H1 (cell line): ENCODE measurements at regions not wholly inside any gene's neighbourhood (a gene's known extent, or its start where the extent isn't known, plus 50 kb on each side); places are given as distances from the start of the nearest gene placed in this dataset.

ENCODE experiments used
- CTCF ChIA-PET: fragments of 300-600 bp; sonication (Branson Sonifier 250); formaldehyde crosslinking; loops from one replicate; lab custom pipeline; 2021; ENCODE audit not compliant: partially characterized antibody; lab: Charles Lee
- POLR2A ChIA-PET: fragments of 300-600 bp; sonication (Branson Sonifier 250); formaldehyde crosslinking; loops from one replicate; lab custom pipeline; 2021; ENCODE audit warnings: inconsistent platforms; ENCODE audit not compliant: partially characterized antibody; lab: Charles Lee
- DNase-seq, 2 experiments: peaks; one replicate each; pipeline versions ENCODE4 v3.0.0 to v3.0.0-alpha.2; 2010 to 2022; ENCODE audit warnings: low spot score in 2 of 2, low read depth in 1 of 2, mixed read lengths in 1 of 2
- FAIRE-seq: peaks from 2 replicates; lab custom pipeline; 2011; peaks lifted over from hg19 to GRCh38; lab: Jason Lieb, UNC
- H2AFZ ChIP-seq: 2 replicates; pipeline ENCODE4 v1.8.1; 2012; ENCODE audit warnings: low read length, inconsistent platforms
- H2AK5ac ChIP-seq: 2 replicates; pipeline ENCODE4 v1.6.1; 2013; ENCODE audit warnings: low read depth, low read length
- H2BK120ac ChIP-seq: replicated peaks from 2 replicates; pipeline ENCODE3; 2013; ENCODE audit warnings: low read depth, low read length, inconsistent platforms
- H2BK12ac ChIP-seq: 2 replicates; pipeline ENCODE4 v1.6.1; 2013; ENCODE audit warnings: low read depth, low read length
- H2BK15ac ChIP-seq: 2 replicates; pipeline ENCODE4 v1.6.1; 2013; ENCODE audit warnings: low read length
- H2BK20ac ChIP-seq: 2 replicates; pipeline ENCODE4 v1.6.1; 2013; ENCODE audit warnings: low read length
- H2BK5ac ChIP-seq: 2 replicates; pipeline ENCODE4 v1.6.1; 2013; ENCODE audit warnings: low read depth, low read length
- H3K14ac ChIP-seq: 2 replicates; pipeline ENCODE4 v1.6.1; 2013; ENCODE audit warnings: inconsistent platforms; ENCODE audit not compliant: insufficient read length
- H3K18ac ChIP-seq: 2 replicates; pipeline ENCODE4 v1.6.1; 2013; ENCODE audit warnings: low read length; ENCODE audit errors: extremely low read depth
- H3K23ac ChIP-seq: 2 replicates; pipeline ENCODE4 v1.6.1; 2013; ENCODE audit warnings: inconsistent platforms; ENCODE audit not compliant: insufficient read length
- H3K23me2 ChIP-seq: 2 replicates; pipeline ENCODE4 v1.6.1; 2013; ENCODE audit warnings: low read depth, low read length
- H3K27ac ChIP-seq: 2 replicates; pipeline ENCODE4 v1.6.1; 2011; ENCODE audit warnings: low read depth, low read length, inconsistent platforms
- H3K27me3 ChIP-seq, 4 experiments: replicated peaks in 1 of 4; 1 replicate in 1 of 4; 2 replicates in 3 of 4; pipeline versions ENCODE4 v1.6.1 to v1.8.1; 2011 to 2013; ENCODE audit warnings: low read length in 3 of 4, mild to moderate bottlenecking in 3 of 4, inconsistent platforms in 2 of 4, mixed read lengths in 2 of 4, moderate library complexity in 1 of 4; ENCODE audit not compliant: control insufficient read depth in 3 of 4, insufficient read depth in 3 of 4; ENCODE audit errors: extremely low read depth in 1 of 4
- H3K36me3 ChIP-seq, 4 experiments: 2 replicates each; pipeline versions ENCODE4 v1.6.1 to v1.8.1; 2011 to 2013; ENCODE audit warnings: mild to moderate bottlenecking in 4 of 4, low read length in 3 of 4, moderate library complexity in 2 of 4, control low read depth in 1 of 4, inconsistent platforms in 1 of 4; ENCODE audit not compliant: insufficient read depth in 4 of 4, control insufficient read depth in 2 of 4
- H3K4ac ChIP-seq: replicated peaks from 2 replicates; pipeline ENCODE3; 2013; ENCODE audit warnings: low read length, low read depth, mixed read lengths, inconsistent platforms; ENCODE audit not compliant: insufficient read length
- H3K4me1 ChIP-seq, 4 experiments: replicated peaks in 1 of 4; 1 replicate in 1 of 4; 2 replicates in 3 of 4; pipeline versions ENCODE4 v1.6.1 to v1.8.1; 2011 to 2013; ENCODE audit warnings: low read length in 3 of 4, inconsistent platforms in 2 of 4, mixed read lengths in 1 of 4; ENCODE audit not compliant: insufficient read depth in 4 of 4, control insufficient read depth in 3 of 4
- H3K4me2 ChIP-seq, 2 experiments: 2 replicates each; pipeline versions ENCODE4 v1.6.1 to v1.8.1; 2011 to 2013; ENCODE audit warnings: low read depth in 2 of 2, low read length in 2 of 2, control low read depth in 1 of 2, inconsistent platforms in 1 of 2, mild to moderate bottlenecking in 1 of 2; ENCODE audit not compliant: insufficient read depth in 1 of 2
- H3K4me3 ChIP-seq, 4 experiments: fragments of 200-600, 300-600 bp in 1 of 4; sonication (generic), shearing (Covaris generic), sonication (Bioruptor Twin) in 1 of 4; 2 replicates each; pipeline versions ENCODE4 v1.5.1 to v1.8.1; 2011 to 2016; ENCODE audit warnings: low read length in 4 of 4, low read depth in 3 of 4, control low read depth in 2 of 4, inconsistent platforms in 2 of 4, mild to moderate bottlenecking in 2 of 4, mixed read lengths in 1 of 4, moderate library complexity in 1 of 4; ENCODE audit not compliant: insufficient read depth in 2 of 4; ENCODE audit errors: extremely low read depth in 1 of 4
- H3K56ac ChIP-seq: replicated peaks from 2 replicates; pipeline ENCODE3; 2013; ENCODE audit warnings: low read depth, mild to moderate bottlenecking, mixed read lengths, low read length, inconsistent platforms; ENCODE audit not compliant: insufficient read length
- H3K79me1 ChIP-seq: 2 replicates; pipeline ENCODE4 v1.6.1; 2013; ENCODE audit warnings: low read depth, low read length, control low read depth
- H3K79me2 ChIP-seq, 2 experiments: 2 replicates each; pipeline versions ENCODE4 v1.6.1 to v1.8.1; 2012 to 2013; ENCODE audit warnings: low read length in 2 of 2, mild to moderate bottlenecking in 2 of 2, inconsistent platforms in 1 of 2; ENCODE audit not compliant: insufficient read depth in 2 of 2, control insufficient read depth in 1 of 2
- H3K9ac ChIP-seq, 4 experiments: replicated peaks in 1 of 4; 1 replicate in 1 of 4; 2 replicates in 3 of 4; pipeline versions ENCODE4 v1.6.1 to v1.8.1; 2011 to 2013; ENCODE audit warnings: low read depth in 3 of 4, low read length in 3 of 4, control low read depth in 2 of 4, mild to moderate bottlenecking in 2 of 4, moderate library complexity in 2 of 4, inconsistent platforms in 1 of 4; ENCODE audit errors: extremely low read depth in 1 of 4
- H3K9me3 ChIP-seq, 2 experiments: 2 replicates each; pipeline versions ENCODE4 v1.6.1 to v1.8.1; 2012 to 2013; ENCODE audit warnings: mild to moderate bottlenecking in 2 of 2, moderate library complexity in 2 of 2, control low read depth in 1 of 2, inconsistent platforms in 1 of 2, low read depth in 1 of 2, low read length in 1 of 2, mixed read lengths in 1 of 2; ENCODE audit not compliant: insufficient read depth in 2 of 2
- H4K20me1 ChIP-seq, 2 experiments: replicated peaks in 1 of 2; 2 replicates each; pipeline versions ENCODE3 to v1.8.1; 2011 to 2013; ENCODE audit warnings: inconsistent platforms in 2 of 2, low read length in 2 of 2, mild to moderate bottlenecking in 1 of 2; ENCODE audit not compliant: insufficient read depth in 2 of 2, control insufficient read depth in 1 of 2
- H4K5ac ChIP-seq: 2 replicates; pipeline ENCODE4 v1.6.1; 2013; ENCODE audit warnings: low read length, low read depth, mixed read lengths, inconsistent platforms; ENCODE audit not compliant: insufficient read length
- H4K8ac ChIP-seq: 2 replicates; pipeline ENCODE4 v1.8.0; 2013; ENCODE audit warnings: mild to moderate bottlenecking, moderate library complexity, low read length, inconsistent platforms; ENCODE audit not compliant: insufficient read depth; ENCODE audit errors: extremely low read depth
- H4K91ac ChIP-seq: replicated peaks from 2 replicates; pipeline ENCODE3; 2013; ENCODE audit warnings: low read length, mixed read lengths, inconsistent platforms; ENCODE audit not compliant: insufficient read length
- CTBP2 ChIP-seq: IDR thresholded peaks from 2 replicates; pipeline ENCODE4 v1.7.0; 2011; ENCODE audit warnings: borderline replicate concordance, mild to moderate bottlenecking, moderate library complexity, mixed read lengths, low read length; ENCODE audit not compliant: insufficient read depth, insufficient read length
- CTCF ChIP-seq, 3 experiments: IDR thresholded peaks; 1 replicate in 2 of 3; 2 replicates in 1 of 3; pipeline versions ENCODE4 v1.5.1 to v1.6.1; 2011; ENCODE audit warnings: low read length in 3 of 3, mild to moderate bottlenecking in 3 of 3, inconsistent platforms in 2 of 3, low read depth in 1 of 3, moderate library complexity in 1 of 3; ENCODE audit not compliant: insufficient read depth in 1 of 3; ENCODE audit errors: control extremely low read depth in 1 of 3
- GABPA ChIP-seq: IDR thresholded peaks from 2 replicates; pipeline ENCODE4 v1.6.1; 2011; ENCODE audit warnings: mild to moderate bottlenecking, low read length, moderate library complexity, borderline replicate concordance; ENCODE audit not compliant: insufficient read depth
- KDM1A ChIP-seq: fragments of 200-600, 300-600 bp; sonication (generic); IDR thresholded peaks from 2 replicates; pipeline ENCODE4 v1.7.1; 2016; ENCODE audit warnings: mild to moderate bottlenecking, low read length, borderline replicate concordance
- KDM4A ChIP-seq: IDR thresholded peaks from one replicate; pipeline ENCODE4 v1.7.1; 2012; ENCODE audit warnings: low read depth, mild to moderate bottlenecking, moderate library complexity, low read length, inconsistent platforms; ENCODE audit not compliant: severe bottlenecking
- NRF1 ChIP-seq: IDR thresholded peaks from 2 replicates; pipeline ENCODE4 v1.6.1; 2011; ENCODE audit warnings: mild to moderate bottlenecking, low read depth, low read length, improper control_type of control experiment
- POU5F1 ChIP-seq: IDR thresholded peaks from 2 replicates; pipeline ENCODE4 v1.6.1; 2011; ENCODE audit warnings: low read depth, mild to moderate bottlenecking, low read length, moderate library complexity
- RNF2 ChIP-seq: fragments of 200-900, 300-1000 bp; sonication (generic); IDR thresholded peaks from 2 replicates; pipeline ENCODE4 v1.7.1; 2016; ENCODE audit warnings: borderline replicate concordance, low read depth, mild to moderate bottlenecking, antibody characterized with exemption, low read length; ENCODE audit not compliant: poor library complexity, severe bottlenecking; ENCODE audit errors: missing control alignments
- SP1 ChIP-seq: IDR thresholded peaks from 2 replicates; pipeline ENCODE4 v1.6.1; 2011; ENCODE audit warnings: low read depth, low read length
- YY1 ChIP-seq: IDR thresholded peaks from 2 replicates; pipeline ENCODE4 v1.6.1; 2011; ENCODE audit warnings: low read depth, mild to moderate bottlenecking, low read length
- WGBS, 2 experiments: shearing (Covaris generic) in 1 of 2; methylation state at CpG; one replicate each; pipeline versions ENCODE4 v1.1.6 to v1.1.7; 2013 to 2015; ENCODE audit warnings: low lambda C conversion rate in 2 of 2, mixed read lengths in 2 of 2, inconsistent platforms in 1 of 2, low coverage in 1 of 2, missing lambda C conversion rate in 1 of 2; ENCODE audit not compliant: insufficient replicate concordance in 2 of 2, insufficient coverage in 1 of 2, insufficient read length in 1 of 2; ENCODE audit errors: extremely low coverage in 1 of 2, missing lambda C conversion rate in 1 of 2; 5-methylcytosine and 5-hydroxymethylcytosine counted together

- ChIA-PET CTCF (interaction anchor here (0.6 to 1.7 kb wide), 4 partner anchors 13 to 195 kb away, joined by 3 to 6 read pairs (median 3); no protein-coding TSS in a partner anchor), POLR2A (interaction anchor here (0.6 to 2.6 kb wide), 2 partner anchors 10 to 14 kb away, joined by 3 to 6 read pairs; no protein-coding TSS in a partner anchor)
- H3K27ac ChIP-seq = no peak overlapping the region
- H3K23ac ChIP-seq = no peak overlapping the region
- no peak overlapping the region for H3K18ac ChIP-seq
- H2BK5ac ChIP-seq = no peak overlapping the region
- no peaks in the 10 kb centered on the region for H3K9me3 ChIP-seq
- H2BK120ac ChIP-seq = no peak overlapping the region
- no peak overlapping the region for H4K5ac ChIP-seq
- H4K20me1 ChIP-seq = no peaks in the 10 kb centered on the region
- H3K4me3 ChIP-seq = no peak overlapping the region
- no peak overlapping the region for H4K8ac ChIP-seq
- WGBS, 2 experiments = 84% methylated on average over 2 of the region's 2 CpGs; no CpG with 5 or more reads in 1 of the 2 experiments
- H2BK20ac ChIP-seq = no peak overlapping the region
- H4K91ac ChIP-seq = no peak overlapping the region
- H3K23me2 ChIP-seq = no peaks in the 10 kb centered on the region
- no peaks in the 10 kb centered on the region for H3K36me3 ChIP-seq
- no peak for FAIRE-seq
- no peak overlapping the region for H3K4ac ChIP-seq
- peaks cover 0 to 2% (median 0%) of the 10 kb centered on the region in 4 experiments; a peak in 1 of 7 replicates for H3K4me1 ChIP-seq
- H3K79me1 ChIP-seq = no peaks in the 10 kb centered on the region
- no peak overlapping the region for H2BK15ac ChIP-seq
- no peak overlapping the region for H2AK5ac ChIP-seq
- H3K27me3 ChIP-seq = no peaks in the 10 kb centered on the region
- H3K9ac ChIP-seq = no peak overlapping the region
- H3K79me2 ChIP-seq = no peaks in the 10 kb centered on the region
- no peak overlapping the region for H2AFZ ChIP-seq
- no peak overlapping the region for H3K56ac ChIP-seq
- H2BK12ac ChIP-seq = no peak overlapping the region
- no peak overlapping the region for H3K4me2 ChIP-seq
- DNase-seq = no peak
- H3K14ac ChIP-seq = no peak overlapping the region
- no peak for TF ChIP-seq CTCF (IDR thresholded peaks at IDR 0.05; ENCODE audit: control extremely low read depth in 1 of 3, insufficient read depth in 1 of 3, low read depth in 1 of 3, low read length in 3 of 3)
- TF ChIP-seq POU5F1 = no peak
- TF ChIP-seq SP1 = no peak
- TF ChIP-seq KDM4A = no peak
- no peak for TF ChIP-seq YY1
- no peak for TF ChIP-seq CTBP2
- no peak for TF ChIP-seq RNF2
- TF ChIP-seq GABPA = no peak
- no peak for TF ChIP-seq KDM1A
- TF ChIP-seq NRF1 = no peak
Measured at GRCh38 chr9:115209601-115210306, 91.8 kb upstream of the TNC start.
